NCI-H1694 treated with DMSO at 0.1 percent for 48 hours (cell line): ENCODE measurements at regions not wholly inside any gene's neighbourhood (a gene's known extent, or its start where the extent isn't known, plus 50 kb on each side); places are given as distances from the start of the nearest gene placed in this dataset.

Experiments
- DNase-seq: peaks from one replicate; lab custom pipeline; 2025; lab: John Stamatoyannopoulos, UW

- DNase-seq = no peak
These were observed 68.8 kb upstream of the ARHGAP18 start for GRCh38 chr6:129778793-129779192.

- no peak for DNase-seq
These were observed 67.4 kb upstream of the ARHGAP18 start for GRCh38 chr6:129777371-129777770.

GRCh38 chr6:129776542-129777330 lies 66.8 kb upstream of the ARHGAP18 start:
- DNase-seq = no peak

GRCh38 chr6:129774697-129775447 lies 64.9 kb upstream of the ARHGAP18 start:
- peak; percentile 38 for DNase-seq

- no peak for DNase-seq
These were observed 63.3 kb upstream of the ARHGAP18 start for GRCh38 chr6:129773304-129773703.

GRCh38 chr6:129771678-129772077 lies 61.7 kb upstream of the ARHGAP18 start:
- no peak for DNase-seq

- no peak for DNase-seq
These were observed 58.0 kb upstream of the ARHGAP18 start for GRCh38 chr6:129767776-129768485.

GRCh38 chr6:129766959-129767728 lies 57.2 kb upstream of the ARHGAP18 start:
- DNase-seq = no peak

GRCh38 chr6:129764761-129765407 lies 54.9 kb upstream of the ARHGAP18 start:
- DNase-seq = no peak

- DNase-seq = no peak
These were observed 50.0 kb upstream of the ARHGAP18 start for GRCh38 chr6:129759796-129760605.
